GM23338 (cell line): ENCODE measurements at regions not wholly inside any gene's neighbourhood (a gene's known extent, or its start where the extent isn't known, plus 50 kb on each side); places are given as distances from the start of the nearest gene placed in this dataset.

Experiments
- ATAC-seq: fragments of 200-7000 bp; cut with Tn5 transposase; 3 replicates; pipeline ENCODE4 v1.9.1; 2020
- DNase-seq: peaks from one replicate; pipeline ENCODE4 v3.0.0-alpha.2; 2015; ENCODE audit warnings: low spot score
- H2AFZ ChIP-seq: fragments of 200-600 bp; sonication (generic); 2 replicates; pipeline ENCODE4 v1.8.0; 2016; ENCODE audit warnings: antibody characterized with exemption, mild to moderate bottlenecking, moderate library complexity
- H3F3A ChIP-seq: fragments of 200-600 bp; sonication (generic); replicated peaks from 2 replicates; pipeline ENCODE4 v1.8.0; 2017; ENCODE audit warnings: antibody characterized with exemption, mixed run types, low read depth
- H3K27ac ChIP-seq: fragments of 200-600 bp; sonication (generic); 2 replicates; pipeline ENCODE4 v1.6.1; 2016; ENCODE audit warnings: low read depth
- H3K27me3 ChIP-seq: fragments of 200-600 bp; sonication (generic); 2 replicates; pipeline ENCODE4 v1.8.0; 2016; ENCODE audit warnings: mild to moderate bottlenecking, mixed run types, moderate library complexity; ENCODE audit not compliant: insufficient read depth
- H3K36me3 ChIP-seq: fragments of 200-600 bp; sonication (generic); 2 replicates; pipeline ENCODE4 v1.8.0; 2016; ENCODE audit warnings: mild to moderate bottlenecking; ENCODE audit not compliant: insufficient read depth
- H3K4me1 ChIP-seq: fragments of 200-600 bp; sonication (generic); 2 replicates; pipeline ENCODE4 v1.8.0; 2016; ENCODE audit warnings: mild to moderate bottlenecking, moderate library complexity; ENCODE audit not compliant: insufficient read depth
- H3K4me2 ChIP-seq: fragments of 200-600 bp; sonication (generic); 2 replicates; pipeline ENCODE4 v1.7.1; 2017; ENCODE audit warnings: mixed run types
- H3K4me3 ChIP-seq: fragments of 200-600 bp; sonication (generic); 2 replicates; pipeline ENCODE4 v1.6.1; 2016; ENCODE audit warnings: mixed run types
- H3K79me2 ChIP-seq: fragments of 200-600 bp; sonication (generic); replicated peaks from 2 replicates; pipeline ENCODE4 v1.8.0; 2017; ENCODE audit warnings: mild to moderate bottlenecking; ENCODE audit not compliant: insufficient read depth
- H3K9me2 ChIP-seq: fragments of 200-600 bp; sonication (generic); 2 replicates; pipeline ENCODE4 v1.8.0; 2017; ENCODE audit not compliant: insufficient read depth
- H4K20me1 ChIP-seq: fragments of 200-600 bp; sonication (generic); replicated peaks from 2 replicates; pipeline ENCODE4 v1.8.0; 2017; ENCODE audit warnings: mild to moderate bottlenecking; ENCODE audit not compliant: insufficient read depth
- H3K27ac Mint-ChIP-seq: 2 replicates; pipeline ENCODE4 v1.8.0; 2020; ENCODE audit warnings: inconsistent platforms, mild to moderate bottlenecking, moderate library complexity, mixed read lengths
- H3K27me3 Mint-ChIP-seq: 3 replicates; pipeline ENCODE4 v1.8.0; 2022; ENCODE audit warnings: low read depth, mild to moderate bottlenecking, moderate library complexity, mixed read lengths, inconsistent platforms; ENCODE audit not compliant: insufficient read depth, poor library complexity
- H3K36me3 Mint-ChIP-seq: 3 replicates; pipeline ENCODE4 v1.8.0; 2021; ENCODE audit warnings: low read depth, mild to moderate bottlenecking, inconsistent platforms, moderate library complexity, mixed read lengths
- H3K4me1 Mint-ChIP-seq: 3 replicates; pipeline ENCODE4 v1.8.0; 2020; ENCODE audit warnings: mild to moderate bottlenecking, inconsistent platforms, mixed read lengths
- H3K4me3 Mint-ChIP-seq: 3 replicates; pipeline ENCODE4 v1.8.0; 2021; ENCODE audit warnings: moderate library complexity, mild to moderate bottlenecking, inconsistent platforms, mixed read lengths
- H3K9me3 Mint-ChIP-seq: 3 replicates; pipeline ENCODE4 v1.8.0; 2020; ENCODE audit warnings: moderate library complexity, mild to moderate bottlenecking, inconsistent platforms, mixed read lengths
- CREB1 ChIP-seq: fragments of 250-450 bp; sonication (Bioruptor Pico); IDR thresholded peaks from 2 replicates; pipeline ENCODE4 v1.5.0; 2020; ENCODE audit warnings: low read depth, mild to moderate bottlenecking, moderate library complexity
- EZH2phosphoT487 ChIP-seq: fragments of 200-600 bp; sonication (generic); IDR thresholded peaks from one replicate; pipeline ENCODE4 v1.8.1; 2018; ENCODE audit warnings: antibody characterized with exemption; ENCODE audit not compliant: unreplicated experiment
- JUNB ChIP-seq: IDR thresholded peaks from one replicate; pipeline ENCODE4 v1.6.1; 2016; ENCODE audit warnings: antibody characterized with exemption; ENCODE audit not compliant: unreplicated experiment
- NANOG ChIP-seq: IDR thresholded peaks from 2 replicates; pipeline ENCODE4 v1.6.1; 2016; ENCODE audit warnings: antibody characterized with exemption, borderline replicate concordance
- STAT1 ChIP-seq: IDR thresholded peaks from one replicate; pipeline ENCODE4 v1.6.1; 2016; ENCODE audit warnings: antibody characterized with exemption; ENCODE audit not compliant: unreplicated experiment
- ZNF114 ChIP-seq: fragments of 250-450 bp; sonication (Bioruptor Pico); IDR thresholded peaks from 2 replicates; pipeline ENCODE4 v1.5.0; 2020; ENCODE audit warnings: mild to moderate bottlenecking, moderate library complexity
- TF ChIP-seq, protein P1 (sequence below): fragments of 250-450 bp; sonication (Bioruptor Pico); IDR thresholded peaks from 2 replicates; pipeline ENCODE4 v1.5.0; 2020; ENCODE audit warnings: mild to moderate bottlenecking, moderate library complexity
- TF ChIP-seq, protein P2 (sequence below), 2 experiments: fragments of 200-600 bp in 1 of 2; sonication (generic) in 1 of 2; conservative IDR thresholded peaks; 2 replicates each; pipeline versions ENCODE4 v1.5.1 to v1.6.1; 2016 to 2017; ENCODE audit warnings: antibody characterized with exemption in 2 of 2, low read depth in 2 of 2, mild to moderate bottlenecking in 2 of 2, moderate library complexity in 1 of 2
- TF ChIP-seq, protein P3 (sequence below): IDR thresholded peaks from one replicate; pipeline ENCODE4 v1.6.1; 2018; ENCODE audit warnings: antibody characterized with exemption; ENCODE audit not compliant: unreplicated experiment

DNA sequence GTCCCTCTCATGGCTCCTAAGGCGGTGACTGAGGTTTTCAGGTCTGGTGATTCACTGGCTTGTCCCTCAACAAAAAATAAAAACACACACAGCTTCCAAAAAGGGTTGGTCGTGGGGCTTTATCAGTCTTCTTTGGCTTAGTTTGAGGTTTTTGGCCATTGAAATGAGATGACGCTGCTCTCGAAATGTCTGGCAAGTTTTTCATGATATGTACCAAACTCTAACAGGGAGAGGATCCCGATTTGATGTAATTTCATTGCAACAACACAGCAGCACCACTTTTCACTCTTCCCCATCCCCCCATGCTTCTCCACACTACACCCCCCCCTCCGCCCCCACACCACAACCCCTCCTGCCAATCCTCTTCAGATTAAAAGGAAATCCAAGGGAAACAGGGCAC, 187.1 kb upstream of the NFIA start (continued):
- TF ChIP-seq, protein P1, sequence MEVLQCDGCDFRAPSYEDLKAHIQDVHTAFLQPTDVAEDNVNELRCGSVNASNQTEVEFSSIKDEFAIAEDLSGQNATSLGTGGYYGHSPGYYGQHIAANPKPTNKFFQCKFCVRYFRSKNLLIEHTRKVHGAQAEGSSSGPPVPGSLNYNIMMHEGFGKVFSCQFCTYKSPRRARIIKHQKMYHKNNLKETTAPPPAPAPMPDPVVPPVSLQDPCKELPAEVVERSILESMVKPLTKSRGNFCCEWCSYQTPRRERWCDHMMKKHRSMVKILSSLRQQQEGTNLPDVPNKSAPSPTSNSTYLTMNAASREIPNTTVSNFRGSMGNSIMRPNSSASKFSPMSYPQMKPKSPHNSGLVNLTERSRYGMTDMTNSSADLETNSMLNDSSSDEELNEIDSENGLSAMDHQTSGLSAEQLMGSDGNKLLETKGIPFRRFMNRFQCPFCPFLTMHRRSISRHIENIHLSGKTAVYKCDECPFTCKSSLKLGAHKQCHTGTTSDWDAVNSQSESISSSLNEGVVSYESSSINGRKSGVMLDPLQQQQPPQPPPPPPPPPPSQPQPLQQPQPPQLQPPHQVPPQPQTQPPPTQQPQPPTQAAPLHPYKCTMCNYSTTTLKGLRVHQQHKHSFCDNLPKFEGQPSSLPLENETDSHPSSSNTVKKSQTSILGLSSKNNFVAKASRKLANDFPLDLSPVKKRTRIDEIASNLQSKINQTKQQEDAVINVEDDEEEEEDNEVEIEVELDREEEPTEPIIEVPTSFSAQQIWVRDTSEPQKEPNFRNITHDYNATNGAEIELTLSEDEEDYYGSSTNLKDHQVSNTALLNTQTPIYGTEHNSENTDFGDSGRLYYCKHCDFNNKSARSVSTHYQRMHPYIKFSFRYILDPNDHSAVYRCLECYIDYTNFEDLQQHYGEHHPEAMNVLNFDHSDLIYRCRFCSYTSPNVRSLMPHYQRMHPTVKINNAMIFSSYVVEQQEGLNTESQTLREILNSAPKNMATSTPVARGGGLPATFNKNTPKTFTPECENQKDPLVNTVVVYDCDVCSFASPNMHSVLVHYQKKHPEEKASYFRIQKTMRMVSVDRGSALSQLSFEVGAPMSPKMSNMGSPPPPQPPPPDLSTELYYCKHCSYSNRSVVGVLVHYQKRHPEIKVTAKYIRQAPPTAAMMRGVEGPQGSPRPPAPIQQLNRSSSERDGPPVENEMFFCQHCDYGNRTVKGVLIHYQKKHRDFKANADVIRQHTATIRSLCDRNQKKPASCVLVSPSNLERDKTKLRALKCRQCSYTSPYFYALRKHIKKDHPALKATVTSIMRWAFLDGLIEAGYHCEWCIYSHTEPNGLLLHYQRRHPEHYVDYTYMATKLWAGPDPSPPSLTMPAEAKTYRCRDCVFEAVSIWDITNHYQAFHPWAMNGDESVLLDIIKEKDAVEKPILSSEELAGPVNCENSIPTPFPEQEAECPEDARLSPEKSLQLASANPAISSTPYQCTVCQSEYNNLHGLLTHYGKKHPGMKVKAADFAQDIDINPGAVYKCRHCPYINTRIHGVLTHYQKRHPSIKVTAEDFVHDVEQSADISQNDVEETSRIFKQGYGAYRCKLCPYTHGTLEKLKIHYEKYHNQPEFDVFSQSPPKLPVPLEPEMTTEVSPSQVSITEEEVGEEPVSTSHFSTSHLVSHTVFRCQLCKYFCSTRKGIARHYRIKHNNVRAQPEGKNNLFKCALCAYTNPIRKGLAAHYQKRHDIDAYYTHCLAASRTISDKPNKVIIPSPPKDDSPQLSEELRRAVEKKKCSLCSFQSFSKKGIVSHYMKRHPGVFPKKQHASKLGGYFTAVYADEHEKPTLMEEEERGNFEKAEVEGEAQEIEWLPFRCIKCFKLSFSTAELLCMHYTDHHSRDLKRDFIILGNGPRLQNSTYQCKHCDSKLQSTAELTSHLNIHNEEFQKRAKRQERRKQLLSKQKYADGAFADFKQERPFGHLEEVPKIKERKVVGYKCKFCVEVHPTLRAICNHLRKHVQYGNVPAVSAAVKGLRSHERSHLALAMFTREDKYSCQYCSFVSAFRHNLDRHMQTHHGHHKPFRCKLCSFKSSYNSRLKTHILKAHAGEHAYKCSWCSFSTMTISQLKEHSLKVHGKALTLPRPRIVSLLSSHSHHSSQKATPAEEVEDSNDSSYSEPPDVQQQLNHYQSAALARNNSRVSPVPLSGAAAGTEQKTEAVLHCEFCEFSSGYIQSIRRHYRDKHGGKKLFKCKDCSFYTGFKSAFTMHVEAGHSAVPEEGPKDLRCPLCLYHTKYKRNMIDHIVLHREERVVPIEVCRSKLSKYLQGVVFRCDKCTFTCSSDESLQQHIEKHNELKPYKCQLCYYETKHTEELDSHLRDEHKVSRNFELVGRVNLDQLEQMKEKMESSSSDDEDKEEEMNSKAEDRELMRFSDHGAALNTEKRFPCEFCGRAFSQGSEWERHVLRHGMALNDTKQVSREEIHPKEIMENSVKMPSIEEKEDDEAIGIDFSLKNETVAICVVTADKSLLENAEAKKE (CRISPR knock-in tag): no peak
- no peak for TF ChIP-seq CREB1

DNA sequence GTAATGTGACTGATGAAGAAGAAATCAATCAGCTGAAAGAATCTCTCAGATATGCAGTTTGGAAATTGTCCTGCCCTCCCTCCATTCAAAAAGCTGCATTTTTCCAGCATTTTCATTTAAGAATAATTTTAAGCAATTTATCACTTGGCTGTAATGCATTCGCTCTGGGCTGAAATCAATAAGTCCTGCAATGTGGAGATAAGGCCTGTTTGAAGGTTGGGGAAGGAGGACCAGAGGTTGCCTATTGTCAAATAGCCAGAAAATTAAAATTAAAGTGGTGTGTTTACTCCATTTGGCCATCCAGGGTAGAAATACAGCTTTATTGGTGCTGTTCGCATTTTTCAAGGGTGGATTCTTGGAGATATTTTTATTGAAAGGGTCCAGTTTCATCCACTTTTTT, 187.6 kb upstream of the NFIA start:
- ATAC-seq (no peak), DNase-seq (no peak)
- no peaks in the 10 kb centered on the region for H3F3A ChIP-seq
- no peak overlapping the region for H3K4me3 ChIP-seq
- peaks cover 47% of the 10 kb centered on the region for H3K4me1 Mint-ChIP-seq
- no peaks in the 10 kb centered on the region for H4K20me1 ChIP-seq
- H3K4me3 Mint-ChIP-seq: no peak overlapping the region
- no peak for TF ChIP-seq EZH2phosphoT487
- TF ChIP-seq ZNF114: no peak
- no peak for TF ChIP-seq CREB1
- TF ChIP-seq STAT1: no peak
- H3K27me3 Mint-ChIP-seq: peaks cover 3% of the 10 kb centered on the region
- H3K27me3 ChIP-seq: no peaks in the 10 kb centered on the region
- no peak overlapping the region for H3K27ac Mint-ChIP-seq
- H3K27ac ChIP-seq: no peak overlapping the region
- no peak overlapping the region for H3K4me2 ChIP-seq
- H3K36me3 ChIP-seq: no peaks in the 10 kb centered on the region
- H3K9me2 ChIP-seq: no peaks in the 10 kb centered on the region
- H3K79me2 ChIP-seq: no peaks in the 10 kb centered on the region
- peak overlapping the region; percentile 25; the same call in 1 of the 2 replicates for H2AFZ ChIP-seq
- peaks cover 47% of the 10 kb centered on the region for H3K4me1 ChIP-seq
- H3K36me3 Mint-ChIP-seq: no peaks in the 10 kb centered on the region
- no peaks in the 10 kb centered on the region; the same call in 2 of the 3 replicates for H3K9me3 Mint-ChIP-seq

DNA sequence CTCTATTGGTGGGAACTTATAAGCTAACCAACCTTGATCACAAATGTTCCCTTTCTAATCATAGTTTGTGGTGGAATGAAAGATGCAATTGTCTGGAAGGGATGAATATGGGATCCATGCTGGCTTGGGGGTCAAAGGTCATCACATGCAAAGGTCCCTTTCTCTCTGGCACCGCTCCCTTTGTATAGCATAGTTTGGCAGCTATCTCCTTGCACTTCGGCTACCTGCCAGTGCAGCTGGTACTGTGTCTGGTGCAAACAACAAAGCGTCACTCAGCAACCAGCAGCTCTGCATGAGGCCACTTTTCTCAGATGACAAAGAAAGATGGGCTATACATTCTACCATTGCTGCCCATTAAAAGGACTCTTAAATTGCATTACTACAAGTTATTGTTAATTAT, 188.2 kb upstream of the NFIA start:
- H3K27me3 Mint-ChIP-seq: peaks cover 3% of the 10 kb centered on the region
- Histone ChIP-seq H3K27me3 (no peaks in the 10 kb centered on the region), H3K36me3 (no peaks in the 10 kb centered on the region), H3K9me2 (no peaks in the 10 kb centered on the region), H3K4me3 (no peak overlapping the region), H3K79me2 (no peaks in the 10 kb centered on the region), H3K4me1 (peaks cover 47% of the 10 kb centered on the region), H3F3A (no peaks in the 10 kb centered on the region), H4K20me1 (no peaks in the 10 kb centered on the region), H3K27ac (no peak overlapping the region), H3K4me2 (no peak overlapping the region), H2AFZ (no peak overlapping the region)
- H3K36me3 Mint-ChIP-seq: no peaks in the 10 kb centered on the region
- no peak overlapping the region for H3K4me3 Mint-ChIP-seq
- H3K27ac Mint-ChIP-seq: no peak overlapping the region
- H3K4me1 Mint-ChIP-seq: peaks cover 47% of the 10 kb centered on the region
- ATAC-seq (peak; percentile 61), DNase-seq (peak; percentile 19)
- no peaks in the 10 kb centered on the region; the same call in 2 of the 3 replicates for H3K9me3 Mint-ChIP-seq
- TF ChIP-seq NANOG: no peak
- TF ChIP-seq, protein P2, sequence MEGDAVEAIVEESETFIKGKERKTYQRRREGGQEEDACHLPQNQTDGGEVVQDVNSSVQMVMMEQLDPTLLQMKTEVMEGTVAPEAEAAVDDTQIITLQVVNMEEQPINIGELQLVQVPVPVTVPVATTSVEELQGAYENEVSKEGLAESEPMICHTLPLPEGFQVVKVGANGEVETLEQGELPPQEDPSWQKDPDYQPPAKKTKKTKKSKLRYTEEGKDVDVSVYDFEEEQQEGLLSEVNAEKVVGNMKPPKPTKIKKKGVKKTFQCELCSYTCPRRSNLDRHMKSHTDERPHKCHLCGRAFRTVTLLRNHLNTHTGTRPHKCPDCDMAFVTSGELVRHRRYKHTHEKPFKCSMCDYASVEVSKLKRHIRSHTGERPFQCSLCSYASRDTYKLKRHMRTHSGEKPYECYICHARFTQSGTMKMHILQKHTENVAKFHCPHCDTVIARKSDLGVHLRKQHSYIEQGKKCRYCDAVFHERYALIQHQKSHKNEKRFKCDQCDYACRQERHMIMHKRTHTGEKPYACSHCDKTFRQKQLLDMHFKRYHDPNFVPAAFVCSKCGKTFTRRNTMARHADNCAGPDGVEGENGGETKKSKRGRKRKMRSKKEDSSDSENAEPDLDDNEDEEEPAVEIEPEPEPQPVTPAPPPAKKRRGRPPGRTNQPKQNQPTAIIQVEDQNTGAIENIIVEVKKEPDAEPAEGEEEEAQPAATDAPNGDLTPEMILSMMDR (conservative IDR thresholded peaks at IDR 0.05; ENCODE audit: low read depth in 2 of 2): no peak
- TF ChIP-seq, protein P3, sequence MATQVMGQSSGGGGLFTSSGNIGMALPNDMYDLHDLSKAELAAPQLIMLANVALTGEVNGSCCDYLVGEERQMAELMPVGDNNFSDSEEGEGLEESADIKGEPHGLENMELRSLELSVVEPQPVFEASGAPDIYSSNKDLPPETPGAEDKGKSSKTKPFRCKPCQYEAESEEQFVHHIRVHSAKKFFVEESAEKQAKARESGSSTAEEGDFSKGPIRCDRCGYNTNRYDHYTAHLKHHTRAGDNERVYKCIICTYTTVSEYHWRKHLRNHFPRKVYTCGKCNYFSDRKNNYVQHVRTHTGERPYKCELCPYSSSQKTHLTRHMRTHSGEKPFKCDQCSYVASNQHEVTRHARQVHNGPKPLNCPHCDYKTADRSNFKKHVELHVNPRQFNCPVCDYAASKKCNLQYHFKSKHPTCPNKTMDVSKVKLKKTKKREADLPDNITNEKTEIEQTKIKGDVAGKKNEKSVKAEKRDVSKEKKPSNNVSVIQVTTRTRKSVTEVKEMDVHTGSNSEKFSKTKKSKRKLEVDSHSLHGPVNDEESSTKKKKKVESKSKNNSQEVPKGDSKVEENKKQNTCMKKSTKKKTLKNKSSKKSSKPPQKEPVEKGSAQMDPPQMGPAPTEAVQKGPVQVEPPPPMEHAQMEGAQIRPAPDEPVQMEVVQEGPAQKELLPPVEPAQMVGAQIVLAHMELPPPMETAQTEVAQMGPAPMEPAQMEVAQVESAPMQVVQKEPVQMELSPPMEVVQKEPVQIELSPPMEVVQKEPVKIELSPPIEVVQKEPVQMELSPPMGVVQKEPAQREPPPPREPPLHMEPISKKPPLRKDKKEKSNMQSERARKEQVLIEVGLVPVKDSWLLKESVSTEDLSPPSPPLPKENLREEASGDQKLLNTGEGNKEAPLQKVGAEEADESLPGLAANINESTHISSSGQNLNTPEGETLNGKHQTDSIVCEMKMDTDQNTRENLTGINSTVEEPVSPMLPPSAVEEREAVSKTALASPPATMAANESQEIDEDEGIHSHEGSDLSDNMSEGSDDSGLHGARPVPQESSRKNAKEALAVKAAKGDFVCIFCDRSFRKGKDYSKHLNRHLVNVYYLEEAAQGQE: no peak
- no peak for TF ChIP-seq JUNB
- TF ChIP-seq ZNF114: no peak
